ENCODE measurements at regions not wholly inside any gene's neighbourhood (a gene's known extent, or its start where the extent isn't known, plus 50 kb on each side); places are given as distances from the start of the nearest gene placed in this dataset.

- TF ChIP-seq CTCF (IDR thresholded peaks at IDR 0.05; ENCODE audit: low read depth, low read length, poor library complexity, severe bottlenecking) = no peak
- TF ChIP-seq EZH2phosphoT487 (IDR thresholded peaks at IDR 0.05; ENCODE audit: borderline replicate concordance, low read length) = no peak
Observed at GRCh38 chr11:112605093-112605666, 344.5 kb upstream of the PLET1 start.

Data from DOHH2 (cell line).